ENCODE measurements at regions not wholly inside any gene's neighbourhood (a gene's known extent, or its start where the extent isn't known, plus 50 kb on each side); places are given as distances from the start of the nearest gene placed in this dataset.

GRCh38 chr22:48633996-48634836, 1193.5 kb downstream of the BRD1 start:
- H3K9me2 ChIP-seq (ENCODE audit: insufficient read depth) = no peaks in the 10 kb centered on the region
- ChIA-PET CTCF (no interaction called here), RAD21 (ENCODE audit: low non-redundant PET in 1 of 2, low total read pairs in 2 of 2, uncharacterized antibody in 2 of 2, unreplicated experiment in 2 of 2) (no interaction called here), POLR2A (no interaction called here)
- H3K4me2 ChIP-seq (ENCODE audit: low read length) = no peak overlapping the region
- H3K9me3 ChIP-seq (ENCODE audit: control insufficient read depth in 1 of 2, insufficient read depth in 1 of 2, low read depth in 1 of 2, low read length in 2 of 2) = no peaks in the 10 kb centered on the region
- H3K9ac ChIP-seq (ENCODE audit: low read length) = no peak overlapping the region
- no TSS peak for BruUV-seq (replicated peaks)
- no peaks in the 10 kb centered on the region for H3K27me3 ChIP-seq (ENCODE audit: insufficient read depth, low read length)
- TF ChIP-seq JUND (IDR thresholded peaks at IDR 0.05) (no peak), ELF1 (IDR thresholded peaks at IDR 0.05; ENCODE audit: borderline replicate concordance, low read depth) (no peak), YY1 (IDR thresholded peaks at IDR 0.05; ENCODE audit: extremely low read depth, insufficient replicate concordance, low read depth, low read length) (no peak), MAX (IDR thresholded peaks at IDR 0.05) (no peak), ATF3 (IDR thresholded peaks at IDR 0.05) (no peak), ZFX (IDR thresholded peaks at IDR 0.05) (no peak), POLR2A (IDR thresholded peaks at IDR 0.05; ENCODE audit: borderline replicate concordance, extremely low read depth, insufficient read depth, insufficient read length) (no peak), SIN3A (IDR thresholded peaks at IDR 0.05; ENCODE audit: low read depth) (no peak), POLR2AphosphoS5 (IDR thresholded peaks at IDR 0.05; ENCODE audit: low read depth, low read length) (no peak), EZH2 (IDR thresholded peaks at IDR 0.05) (no peak), TCF7L2 (IDR thresholded peaks at IDR 0.05; ENCODE audit: borderline replicate concordance, extremely low read depth, insufficient read depth, insufficient read length) (no peak), SP1 (IDR thresholded peaks at IDR 0.05; ENCODE audit: low read depth) (no peak), EZH2phosphoT487 (IDR thresholded peaks at IDR 0.05; ENCODE audit: borderline replicate concordance) (no peak), CEBPB (IDR thresholded peaks at IDR 0.05; ENCODE audit: low read depth) (no peak), REST (IDR thresholded peaks at IDR 0.05; ENCODE audit: low read depth) (no peak), RAD21 (IDR thresholded peaks at IDR 0.05; ENCODE audit: low read depth) (no peak), CTCF (IDR thresholded peaks at IDR 0.05 in 2 of 3, conservative IDR thresholded peaks at IDR 0.05 in 1 of 3; ENCODE audit: borderline replicate concordance in 1 of 3, insufficient read depth in 1 of 3, low read depth in 2 of 3, low read length in 2 of 3) (no peak), FOSL1 (IDR thresholded peaks at IDR 0.05; ENCODE audit: low read depth) (no peak), EGR1 (IDR thresholded peaks at IDR 0.05; ENCODE audit: low read depth) (no peak)
- H3K4me3 ChIP-seq (replicated peaks in 1 of 2; ENCODE audit: low read depth in 1 of 2, low read length in 2 of 2) = no peak overlapping the region
- H4K20me1 ChIP-seq (ENCODE audit: insufficient read depth) = no peaks in the 10 kb centered on the region
- intact Hi-C loops (cut with micrococcal nuclease) = no loop called here
- H2AFZ ChIP-seq (ENCODE audit: low read depth, low read length, poor library complexity, severe bottlenecking) = no peak overlapping the region
- no peaks in the 10 kb centered on the region for H3K36me3 ChIP-seq (ENCODE audit: control insufficient read depth in 1 of 2, insufficient read depth in 2 of 2, low read length in 2 of 2)
- no peak for ATAC-seq
- no peak for DNase-seq (ENCODE audit: low read depth, low spot score)
- H3K27ac ChIP-seq (ENCODE audit: low read depth, low read length) = no peak overlapping the region
- H3K4me1 ChIP-seq (ENCODE audit: control insufficient read depth in 1 of 2, insufficient read depth in 2 of 2, low read length in 2 of 2) = no peaks in the 10 kb centered on the region
- no peaks in the 10 kb centered on the region for H3K79me2 ChIP-seq (ENCODE audit: insufficient read depth, low read length)
